ENCODE measurements at regions not wholly inside any gene's neighbourhood (a gene's known extent, or its start where the extent isn't known, plus 50 kb on each side); places are given as distances from the start of the nearest gene placed in this dataset.

GRCh38 chr15:66919421-66919820, 146.0 kb upstream of the SMAD3 start:
- H3K79me2 ChIP-seq (ENCODE audit: control insufficient read depth, insufficient read depth, low read length): no peaks in the 10 kb centered on the region
- 13% methylated on average over 8 of the region's 8 CpGs for WGBS (ENCODE audit: insufficient coverage, insufficient replicate concordance, low lambda C conversion rate, missing lambda C conversion rate)
- H3K27ac ChIP-seq (ENCODE audit: control insufficient read depth, insufficient read depth): no peak overlapping the region
- DNase-seq (ENCODE audit: low read depth, low spot score) (no peak), FAIRE-seq (no peak), ATAC-seq (no peak)
- intact Hi-C loops (cut with micrococcal nuclease; ENCODE audit: unreplicated experiment): no loop called here
- no peaks in the 10 kb centered on the region for H3K36me3 ChIP-seq (ENCODE audit: control insufficient read depth in 2 of 2, insufficient read depth in 2 of 2, low read length in 1 of 2)
- no peaks in the 10 kb centered on the region for H3K4me1 ChIP-seq (ENCODE audit: control insufficient read depth, insufficient read depth, low read length)
- ChIA-PET POLR2A (no interaction called here), SMC1A (ENCODE audit: uncharacterized antibody, unreplicated experiment) (no interaction called here), RAD21 (ENCODE audit: unreplicated experiment) (interaction anchor here (1.2 kb wide), 1 partner anchor 59 kb away, joined by 3 read pairs; no protein-coding TSS in a partner anchor), CTCF (interaction anchor here (0.7 to 2.7 kb wide), 2 partner anchors 16 to 1805 kb away, joined by 3 to 12 read pairs; no protein-coding TSS in a partner anchor)
- H2AFZ ChIP-seq (ENCODE audit: control insufficient read depth, low read depth, low read length): no peak overlapping the region
- in situ Hi-C loops (cut with MboI): no loop called here
- H3K4me3 ChIP-seq: no peak overlapping the region
- peaks cover 13% of the 10 kb centered on the region; the same call in 2 of the 3 replicates for H3K9me3 ChIP-seq (replicated peaks; ENCODE audit: control insufficient read depth, insufficient read depth, low read length)
- H4K20me1 ChIP-seq (ENCODE audit: control insufficient read depth, insufficient read depth): no peaks in the 10 kb centered on the region
- H3K4me2 ChIP-seq (ENCODE audit: control insufficient read depth, insufficient read depth): no peak overlapping the region
- TF ChIP-seq WRNIP1 (IDR thresholded peaks at IDR 0.05; ENCODE audit: borderline replicate concordance, low read depth, low read length) (no peak), IKZF2 (IDR thresholded peaks at IDR 0.05) (no peak), E2F8 (IDR thresholded peaks at IDR 0.05; ENCODE audit: low read depth, partially characterized antibody) (no peak), ZSCAN29 (IDR thresholded peaks at IDR 0.05) (no peak), POLR2A (IDR thresholded peaks at IDR 0.05; ENCODE audit: low read depth, low read length) (no peak), KDM1A (IDR thresholded peaks at IDR 0.05; ENCODE audit: borderline replicate concordance) (no peak), CEBPZ (IDR thresholded peaks at IDR 0.05; ENCODE audit: low read depth, low read length) (no peak), TCF3 (IDR thresholded peaks at IDR 0.05; ENCODE audit: borderline replicate concordance, insufficient read depth, low read depth, low read length) (no peak), PML (IDR thresholded peaks at IDR 0.05; ENCODE audit: low read length) (no peak), BCL11A (IDR thresholded peaks at IDR 0.05; ENCODE audit: low read depth, low read length) (no peak)
- no TSS peak for BruUV-seq (replicated peaks)
- H3K27me3 ChIP-seq (replicated peaks in 1 of 2; ENCODE audit: control insufficient read depth in 2 of 2, insufficient read depth in 2 of 2, low read length in 1 of 2): no peaks in the 10 kb centered on the region; a peak in 1 of 4 replicates
- no peak overlapping the region for H3K9ac ChIP-seq (ENCODE audit: control insufficient read depth, insufficient read depth, low read length)
